VCaP (cell line): ENCODE measurements at regions not wholly inside any gene's neighbourhood (a gene's known extent, or its start where the extent isn't known, plus 50 kb on each side); places are given as distances from the start of the nearest gene placed in this dataset.

Source experiments
- H3K27ac ChIP-seq: fragments of 450-650 bp; 2 replicates; pipeline ENCODE4 v1.5.1; 2017
- CTCF ChIP-seq: fragments of 450-650 bp; conservative IDR thresholded peaks from 2 replicates; pipeline ENCODE4 v1.5.1; 2017; ENCODE audit warnings: mild to moderate bottlenecking, moderate library complexity

GRCh38 chr2:155309483-155309882 is 611.0 kb downstream of the KCNJ3 start:
- peak overlapping the region; percentile 49; the same call in 1 of the 2 replicates for H3K27ac ChIP-seq
- TF ChIP-seq CTCF = no peak

- H3K27ac ChIP-seq = peak overlapping the region; percentile 49
- no peak for TF ChIP-seq CTCF
Measured at GRCh38 chr2:155308367-155309009, 610.0 kb downstream of the KCNJ3 start.

- TF ChIP-seq CTCF = no peak
- H3K27ac ChIP-seq = no peak overlapping the region
Measured at GRCh38 chr2:155301221-155301620, 602.7 kb downstream of the KCNJ3 start.

GRCh38 chr2:155298001-155298400 is 599.5 kb downstream of the KCNJ3 start:
- TF ChIP-seq CTCF = no peak
- H3K27ac ChIP-seq = no peak overlapping the region

- H3K27ac ChIP-seq = no peak overlapping the region
- no peak for TF ChIP-seq CTCF
Measured at GRCh38 chr2:155294358-155294757, 595.9 kb downstream of the KCNJ3 start.

- TF ChIP-seq CTCF = no peak
Measured at GRCh38 chr2:155281907-155282306, 583.4 kb downstream of the KCNJ3 start.

GRCh38 chr2:155273323-155273722 is 574.8 kb downstream of the KCNJ3 start:
- TF ChIP-seq CTCF = no peak
- no peak overlapping the region for H3K27ac ChIP-seq

More at GRCh38 chr2:155281907-155282306, 583.4 kb downstream of the KCNJ3 start:
- no peak overlapping the region for H3K27ac ChIP-seq
